Neural cell (in vitro differentiated cells): ENCODE measurements at regions not wholly inside any gene's neighbourhood (a gene's known extent, or its start where the extent isn't known, plus 50 kb on each side); places are given as distances from the start of the nearest gene placed in this dataset.

Experiments used
- H2AFZ ChIP-seq: fragments of 200-600, 300-800 bp; sonication (generic), shearing (Covaris generic); 2 replicates; pipeline ENCODE4 v1.6.0; 2014; ENCODE audit warnings: low read depth, mild to moderate bottlenecking, antibody characterized with exemption, low read length, moderate library complexity
- H3F3A ChIP-seq: fragments of 200-600 bp; shearing (Covaris generic); 2 replicates; pipeline ENCODE4 v1.6.1; 2016; ENCODE audit warnings: mild to moderate bottlenecking, moderate library complexity, mixed read lengths, antibody characterized with exemption, low read length; ENCODE audit not compliant: insufficient read depth, poor library complexity, severe bottlenecking
- H3K27ac ChIP-seq: fragments of 200-600, 300-800 bp; sonication (generic), shearing (Covaris generic); 2 replicates; pipeline ENCODE4 v1.5.1; 2014; ENCODE audit warnings: mild to moderate bottlenecking, low read length, moderate library complexity
- H3K27me3 ChIP-seq: fragments of 300-800, 200-600 bp; sonication (generic), shearing (Covaris generic); 2 replicates; pipeline ENCODE4 v1.6.0; 2014; ENCODE audit warnings: mild to moderate bottlenecking, low read depth, low read length, moderate library complexity; ENCODE audit not compliant: insufficient read depth
- H3K36me3 ChIP-seq: fragments of 300-800, 200-600 bp; sonication (generic), shearing (Covaris generic); 2 replicates; pipeline ENCODE4 v1.5.1; 2014; ENCODE audit warnings: mild to moderate bottlenecking, antibody characterized with exemption, low read length, moderate library complexity; ENCODE audit not compliant: insufficient read depth
- H3K4me2 ChIP-seq: fragments of 300-800, 200-600 bp; sonication (generic), shearing (Covaris generic); 2 replicates; pipeline ENCODE4 v1.6.0; 2014; ENCODE audit warnings: mild to moderate bottlenecking, low read length
- H3K4me3 ChIP-seq: fragments of 300-800, 200-600 bp; sonication (generic), shearing (Covaris generic); 2 replicates; pipeline ENCODE4 v1.5.1; 2014; ENCODE audit warnings: mild to moderate bottlenecking, low read length, moderate library complexity
- H3K79me2 ChIP-seq: fragments of 200-600 bp; shearing (Covaris generic); replicated peaks from 2 replicates; pipeline ENCODE4 v1.6.0; 2014; ENCODE audit warnings: mild to moderate bottlenecking, low read length, moderate library complexity; ENCODE audit not compliant: insufficient read depth
- H3K9ac ChIP-seq: fragments of 300-800, 200-600 bp; sonication (generic), shearing (Covaris generic); 2 replicates; pipeline ENCODE4 v1.6.1; 2016; ENCODE audit warnings: mild to moderate bottlenecking, low read length, mixed read lengths
- H3K9me2 ChIP-seq: fragments of 200-600 bp; shearing (Covaris generic); 2 replicates; pipeline ENCODE4 v1.6.1; 2016; ENCODE audit warnings: mild to moderate bottlenecking, low read length, mixed read lengths; ENCODE audit not compliant: insufficient read depth
- H3K9me3 ChIP-seq: fragments of 200-600, 300-800 bp; sonication (generic), shearing (Covaris generic); 2 replicates; pipeline ENCODE4 v1.6.1; 2016; ENCODE audit warnings: mild to moderate bottlenecking, mixed run types, low read length, moderate library complexity, mixed read lengths
- H4K20me1 ChIP-seq: fragments of 200-600 bp; shearing (Covaris generic); 2 replicates; pipeline ENCODE4 v1.6.1; 2016; ENCODE audit warnings: mild to moderate bottlenecking, mixed run types; ENCODE audit not compliant: insufficient read depth
- CTCF ChIP-seq: fragments of 450-650 bp; IDR thresholded peaks from 2 replicates; pipeline ENCODE4 v1.5.1; 2014; ENCODE audit warnings: antibody characterized with exemption, mild to moderate bottlenecking, moderate library complexity; ENCODE audit not compliant: poor library complexity, severe bottlenecking
- EP300 ChIP-seq: fragments of 450-650 bp; conservative IDR thresholded peaks from 2 replicates; pipeline ENCODE4 v1.6.1; 2014; ENCODE audit warnings: antibody characterized with exemption, mild to moderate bottlenecking, moderate library complexity; ENCODE audit not compliant: poor library complexity, severe bottlenecking
- EZH2 ChIP-seq: fragments of 200-600, 300-800 bp; shearing (Covaris generic), sonication (generic); IDR thresholded peaks from 2 replicates; pipeline ENCODE4 v1.6.1; 2014; ENCODE audit warnings: antibody characterized with exemption, low read length, borderline replicate concordance, mild to moderate bottlenecking; ENCODE audit not compliant: insufficient read depth, poor library complexity, severe bottlenecking
- MXI1 ChIP-seq: fragments of 450-650 bp; conservative IDR thresholded peaks from 2 replicates; pipeline ENCODE4 v1.6.1; 2014; ENCODE audit warnings: antibody characterized with exemption, mild to moderate bottlenecking; ENCODE audit not compliant: poor library complexity, severe bottlenecking
- POLR2AphosphoS5 ChIP-seq: IDR thresholded peaks from 2 replicates; pipeline ENCODE4 v1.6.1; 2012
- RAD21 ChIP-seq: fragments of 450-650 bp; conservative IDR thresholded peaks from 2 replicates; pipeline ENCODE4 v1.6.1; 2014; ENCODE audit warnings: antibody characterized with exemption, mild to moderate bottlenecking, moderate library complexity
- REST ChIP-seq: IDR thresholded peaks from 2 replicates; pipeline ENCODE4 v1.6.1; 2012; ENCODE audit warnings: borderline replicate concordance
- SMC3 ChIP-seq: fragments of 450-650 bp; conservative IDR thresholded peaks from 2 replicates; pipeline ENCODE4 v1.6.1; 2014; ENCODE audit warnings: antibody characterized with exemption, mild to moderate bottlenecking, moderate library complexity; ENCODE audit not compliant: poor library complexity
- TAF1 ChIP-seq: IDR thresholded peaks from 2 replicates; pipeline ENCODE4 v1.6.1; 2012; ENCODE audit warnings: low read depth

DNA sequence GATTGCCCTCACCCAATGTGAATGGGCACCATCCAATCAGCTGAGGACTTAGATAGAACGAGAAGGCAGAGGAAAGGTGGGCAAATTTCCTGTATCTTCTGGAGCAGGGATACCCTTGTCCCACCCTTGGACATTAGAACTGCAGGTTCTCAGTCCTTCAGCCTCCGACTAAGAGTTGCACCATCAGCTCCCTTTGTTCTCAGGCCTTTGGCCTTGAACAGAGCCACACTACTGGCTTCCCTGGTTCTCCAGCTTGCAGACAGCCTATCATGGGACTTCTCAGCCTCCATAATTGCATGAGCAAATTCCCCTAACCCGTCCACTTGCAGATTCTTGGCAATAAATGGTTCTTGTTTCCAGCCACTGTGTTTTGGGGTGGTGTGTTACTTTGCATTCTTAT is 102.4 kb downstream of the LSM3 start:
- H2AFZ ChIP-seq = no peak overlapping the region
- H3K4me2 ChIP-seq = no peak overlapping the region
- no peaks in the 10 kb centered on the region for H4K20me1 ChIP-seq
- no peaks in the 10 kb centered on the region for H3K79me2 ChIP-seq
- no peaks in the 10 kb centered on the region for H3K9me3 ChIP-seq
- TF ChIP-seq CTCF (no peak), POLR2AphosphoS5 (no peak), RAD21 (no peak)
- H3K27ac ChIP-seq = no peak overlapping the region
- no peaks in the 10 kb centered on the region for H3K36me3 ChIP-seq
- no peaks in the 10 kb centered on the region for H3K27me3 ChIP-seq
- no peak overlapping the region for H3K9ac ChIP-seq
- H3F3A ChIP-seq = no peaks in the 10 kb centered on the region
- H3K4me3 ChIP-seq = no peak overlapping the region
- H3K9me2 ChIP-seq = no peaks in the 10 kb centered on the region

- Histone ChIP-seq H3K27ac (no peak overlapping the region), H3K79me2 (no peaks in the 10 kb centered on the region), H3K4me3 (no peak overlapping the region), H3K36me3 (no peaks in the 10 kb centered on the region), H3K9me3 (no peaks in the 10 kb centered on the region), H4K20me1 (no peaks in the 10 kb centered on the region), H3K9ac (no peak overlapping the region), H3K9me2 (no peaks in the 10 kb centered on the region), H3K4me2 (no peak overlapping the region), H2AFZ (no peak overlapping the region), H3F3A (no peaks in the 10 kb centered on the region), H3K27me3 (no peaks in the 10 kb centered on the region)
- TF ChIP-seq POLR2AphosphoS5 (no peak), EP300 (no peak), CTCF (no peak), SMC3 (no peak), EZH2 (no peak), TAF1 (no peak), REST (no peak), MXI1 (no peak), RAD21 (no peak)
Observed at GRCh38 chr3:14282001-14282705, 103.5 kb downstream of the LSM3 start.
